T-helper 2 cell (primary cell): ENCODE measurements at regions not wholly inside any gene's neighbourhood (a gene's known extent, or its start where the extent isn't known, plus 50 kb on each side); places are given as distances from the start of the nearest gene placed in this dataset.

ENCODE experiments used
- DNase-seq, 5 experiments: peaks; one replicate each; pipeline versions ENCODE4 v3.0.0 to v3.0.0-alpha.2; 2012 to 2022

GRCh38 chr3:13266005-13266404 lies 154.1 kb downstream of the NUP210 start:
- DNase-seq, result no peak

- no peak for DNase-seq
These were observed 154.6 kb downstream of the NUP210 start for GRCh38 chr3:13265507-13265906.

DNA sequence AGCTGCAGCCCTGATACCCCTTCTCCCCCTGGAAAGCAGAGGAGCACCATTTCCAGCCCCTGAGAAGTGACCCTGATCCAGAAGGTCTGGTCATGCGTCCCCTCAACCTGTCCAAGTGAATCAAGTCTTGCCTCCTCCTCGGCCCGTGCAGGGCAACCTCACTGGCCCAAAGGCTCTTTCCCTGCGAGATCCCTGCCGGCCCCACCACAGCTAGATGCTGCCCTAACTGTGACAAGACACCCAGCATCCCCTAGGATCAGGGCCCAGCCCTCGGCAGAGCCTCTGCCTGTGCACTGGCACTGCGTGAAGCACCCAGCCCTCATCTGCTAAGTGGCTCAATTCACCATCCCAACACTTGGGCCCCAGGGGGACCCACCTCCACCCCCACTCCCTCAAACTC lies 155.1 kb downstream of the NUP210 start:
- no peak for DNase-seq

- no peak for DNase-seq
These were observed 155.7 kb downstream of the NUP210 start for GRCh38 chr3:13264468-13264795.

DNA sequence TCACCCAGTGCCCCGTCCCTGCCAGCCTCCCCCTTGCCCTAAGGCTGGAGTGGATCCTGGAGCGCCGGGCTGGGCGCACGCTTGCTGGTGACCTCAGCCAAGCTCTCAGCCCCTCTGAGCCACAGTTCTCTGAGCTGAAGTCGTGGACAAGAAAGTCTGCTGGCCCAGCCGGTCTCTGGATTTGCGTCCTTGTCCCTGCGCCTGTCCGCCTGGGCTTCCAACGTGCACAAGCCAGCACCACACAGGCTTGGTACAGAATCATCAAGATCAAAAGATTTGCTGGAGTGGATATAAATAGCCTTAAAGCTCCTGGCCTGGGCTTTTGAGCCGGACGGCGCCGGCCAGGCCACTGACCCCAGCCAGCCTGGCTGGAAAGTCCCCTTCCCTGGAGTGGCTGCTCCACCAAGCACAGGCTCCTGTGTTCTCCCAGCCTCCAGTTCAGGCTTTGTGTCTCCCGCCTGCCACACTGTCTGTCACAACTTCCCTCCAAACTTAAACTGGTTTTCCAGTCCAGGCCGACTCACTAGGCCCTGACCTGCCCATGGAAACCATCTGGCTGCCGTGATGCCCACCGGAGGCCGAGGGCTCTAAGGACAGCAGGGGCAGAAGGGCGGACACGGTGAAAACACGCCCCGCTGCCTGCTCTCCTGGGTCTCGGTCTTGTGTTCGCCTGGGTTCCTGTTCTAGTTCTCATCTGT lies 156.2 kb downstream of the NUP210 start:
- no peak for DNase-seq

DNA sequence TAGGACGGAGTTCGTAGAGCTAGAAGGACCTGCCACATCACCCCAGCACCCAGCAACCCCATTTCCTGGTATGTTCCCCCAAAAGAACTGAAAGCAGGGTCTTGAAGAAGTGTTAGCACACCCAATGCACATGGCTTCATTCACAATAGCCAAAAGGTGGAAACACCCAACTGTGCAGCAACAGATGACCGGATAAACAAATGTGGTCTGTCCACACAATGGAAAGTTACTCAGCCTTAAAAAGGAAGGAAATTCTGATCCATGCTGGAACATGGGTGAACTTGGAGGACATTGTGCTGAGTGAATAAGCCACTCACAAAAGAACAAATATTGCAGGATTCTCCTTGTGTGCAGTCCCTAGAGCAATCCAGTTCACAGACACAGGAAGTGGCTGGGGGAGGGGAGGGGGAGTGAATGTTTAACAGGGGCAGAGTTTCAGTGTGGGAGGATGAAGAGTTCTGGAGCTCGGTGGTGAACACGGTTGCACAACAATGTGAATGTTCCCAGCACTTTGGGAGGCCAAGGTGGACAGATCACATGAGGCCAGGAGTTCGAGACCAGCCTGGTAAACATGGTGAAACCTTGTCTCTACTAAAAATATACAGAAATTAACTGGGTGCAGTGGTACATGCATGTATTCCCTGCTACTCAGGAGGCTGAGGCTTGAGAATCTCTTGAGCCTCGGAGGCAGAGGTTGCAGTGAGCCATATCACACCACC lies 157.5 kb downstream of the NUP210 start:
- DNase-seq, result no peak

- DNase-seq, result no peak
These were observed 158.2 kb downstream of the NUP210 start for GRCh38 chr3:13261892-13262291.

DNA sequence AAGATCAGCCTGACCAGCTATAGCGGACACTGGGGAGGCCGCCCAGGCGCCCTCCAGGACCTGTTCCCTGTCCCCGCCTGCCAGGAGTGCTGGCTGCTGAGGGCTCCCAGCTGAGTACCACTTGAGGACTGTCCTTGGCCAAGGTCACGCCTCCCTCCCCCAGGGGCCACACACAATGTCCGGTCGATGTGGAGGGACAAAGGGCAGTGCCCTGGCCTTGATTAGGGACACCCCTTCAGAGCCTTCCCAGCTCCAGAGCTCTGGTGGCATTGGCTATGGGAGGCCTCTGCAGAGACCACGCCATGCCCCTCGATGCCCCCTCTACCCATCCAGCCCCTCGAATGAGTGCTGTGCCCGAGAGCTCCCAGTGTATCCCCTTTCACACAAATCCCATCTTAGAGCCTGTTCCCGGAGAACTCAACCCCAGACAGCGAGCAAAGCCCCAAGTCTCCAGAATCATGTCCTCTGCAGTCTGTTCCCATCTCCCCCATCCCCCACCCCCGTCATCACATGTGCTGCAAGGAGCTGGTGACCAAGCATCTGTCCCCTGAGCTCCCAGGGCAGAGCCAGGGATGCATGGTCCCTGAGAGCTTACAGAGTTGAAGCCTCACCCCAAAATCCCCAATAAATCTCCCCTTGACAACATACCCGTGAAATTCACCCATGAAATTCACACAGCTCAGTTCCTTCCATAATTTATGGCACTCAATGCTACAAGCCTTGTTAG lies 158.9 kb downstream of the NUP210 start:
- no peak for DNase-seq

GRCh38 chr3:13260259-13261103 lies 159.6 kb downstream of the NUP210 start:
- DNase-seq, result no peak

DNA sequence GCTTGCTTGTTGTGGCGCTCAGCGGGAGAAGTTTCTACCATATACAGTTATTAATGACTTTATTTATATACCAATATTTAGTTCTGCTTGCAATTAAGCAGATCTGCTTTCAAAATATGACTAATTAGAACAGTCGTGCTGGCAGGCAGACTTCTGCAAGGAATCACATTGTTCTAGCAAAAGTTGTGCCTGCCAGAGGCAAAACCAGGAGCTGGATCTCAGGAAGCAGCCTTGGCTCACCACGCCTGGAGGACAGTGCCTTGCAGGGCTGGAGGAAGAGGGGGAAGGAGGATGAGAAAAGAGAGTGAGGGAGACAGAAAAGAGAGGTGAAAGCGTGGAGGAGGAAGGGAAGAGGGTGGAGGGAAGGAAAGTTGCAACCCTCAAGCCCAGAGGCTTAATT lies 160.3 kb downstream of the NUP210 start:
- DNase-seq, result no peak

- no peak for DNase-seq
These were observed 161.1 kb downstream of the NUP210 start for GRCh38 chr3:13258986-13259514.

DNA sequence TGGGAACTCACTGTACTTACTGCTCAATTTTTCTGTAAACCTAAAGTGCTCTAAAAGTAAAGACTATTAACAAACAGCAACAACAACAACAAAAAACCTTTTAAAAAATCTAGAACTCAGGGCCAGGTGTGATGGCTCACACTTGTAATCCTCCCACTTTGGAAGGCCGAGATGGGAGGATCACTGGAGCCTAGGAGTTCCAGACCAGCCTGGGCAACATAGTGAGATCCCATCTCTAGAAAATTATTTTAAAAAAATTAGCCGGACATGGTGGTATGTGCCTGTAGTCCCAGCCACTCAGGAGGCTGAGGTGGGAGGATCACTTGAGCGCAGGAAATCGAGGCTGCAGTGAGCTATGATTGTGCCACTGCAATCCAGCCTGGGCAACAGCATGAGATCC lies 161.8 kb downstream of the NUP210 start:
- DNase-seq, result no peak

GRCh38 chr3:13257666-13258065 lies 162.5 kb downstream of the NUP210 start:
- DNase-seq, result no peak

DNA sequence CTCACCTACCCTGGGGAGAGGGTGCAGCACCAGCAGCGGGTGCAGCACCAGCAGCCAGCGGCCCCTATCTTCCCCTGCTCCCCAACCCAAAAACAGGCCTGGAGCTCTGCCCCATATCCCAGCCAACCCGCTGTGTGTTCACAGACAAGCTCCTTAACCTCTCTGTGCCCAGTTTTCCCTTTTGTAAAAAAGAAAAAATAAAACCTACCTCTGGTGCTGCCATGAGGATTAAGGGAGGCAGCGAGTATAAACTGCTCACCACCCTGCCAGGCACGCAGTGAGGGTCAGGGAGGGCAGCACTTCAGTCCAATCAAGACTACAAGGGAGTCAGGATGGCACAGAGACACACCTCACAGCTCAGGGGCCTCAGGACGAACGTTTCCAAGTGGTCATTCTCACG lies 163.3 kb downstream of the NUP210 start:
- no peak for DNase-seq

GRCh38 chr3:13254028-13254951 lies 165.8 kb downstream of the NUP210 start:
- DNase-seq, result no peak

- no peak for DNase-seq
These were observed 166.7 kb downstream of the NUP210 start for GRCh38 chr3:13253208-13253937.

GRCh38 chr3:13252207-13252606 lies 167.9 kb downstream of the NUP210 start:
- no peak for DNase-seq

- DNase-seq, result no peak
These were observed 168.8 kb downstream of the NUP210 start for GRCh38 chr3:13251166-13251903.

GRCh38 chr3:13249664-13250390 lies 170.3 kb downstream of the NUP210 start:
- DNase-seq, result no peak
